ENCODE measurements at regions not wholly inside any gene's neighbourhood (a gene's known extent, or its start where the extent isn't known, plus 50 kb on each side); places are given as distances from the start of the nearest gene placed in this dataset.

DNA sequence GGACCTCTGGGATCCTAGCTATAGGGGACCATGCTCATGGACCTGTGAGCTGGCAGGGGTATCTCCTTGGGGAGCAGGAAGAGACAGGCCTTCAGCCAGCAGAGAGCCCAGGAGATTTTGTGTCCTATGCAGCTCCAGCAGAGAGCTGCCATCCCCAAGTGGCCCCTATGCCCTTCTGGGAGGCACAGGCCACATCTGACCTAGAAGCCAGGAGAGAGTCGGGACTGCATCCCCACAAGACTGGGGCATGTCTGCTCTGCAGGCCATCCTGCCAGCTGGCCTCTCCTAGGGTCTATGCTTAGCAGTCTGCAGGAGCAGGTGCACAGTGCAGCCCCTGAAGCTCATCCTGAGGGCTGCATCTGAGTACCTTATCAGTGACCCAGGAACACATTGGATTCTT lies 279.5 kb downstream of the KIF2B start:
- Mint-ChIP-seq H3K4me3 (no peak overlapping the region), H3K27me3 (ENCODE audit: low read depth, poor library complexity) (no peaks in the 10 kb centered on the region), H3K9me3 (peaks cover 46% of the 10 kb centered on the region), H3K27ac (no peak overlapping the region), H3K4me1 (no peaks in the 10 kb centered on the region), H3K36me3 (ENCODE audit: low read depth) (no peaks in the 10 kb centered on the region)
- TF ChIP-seq, protein P1, sequence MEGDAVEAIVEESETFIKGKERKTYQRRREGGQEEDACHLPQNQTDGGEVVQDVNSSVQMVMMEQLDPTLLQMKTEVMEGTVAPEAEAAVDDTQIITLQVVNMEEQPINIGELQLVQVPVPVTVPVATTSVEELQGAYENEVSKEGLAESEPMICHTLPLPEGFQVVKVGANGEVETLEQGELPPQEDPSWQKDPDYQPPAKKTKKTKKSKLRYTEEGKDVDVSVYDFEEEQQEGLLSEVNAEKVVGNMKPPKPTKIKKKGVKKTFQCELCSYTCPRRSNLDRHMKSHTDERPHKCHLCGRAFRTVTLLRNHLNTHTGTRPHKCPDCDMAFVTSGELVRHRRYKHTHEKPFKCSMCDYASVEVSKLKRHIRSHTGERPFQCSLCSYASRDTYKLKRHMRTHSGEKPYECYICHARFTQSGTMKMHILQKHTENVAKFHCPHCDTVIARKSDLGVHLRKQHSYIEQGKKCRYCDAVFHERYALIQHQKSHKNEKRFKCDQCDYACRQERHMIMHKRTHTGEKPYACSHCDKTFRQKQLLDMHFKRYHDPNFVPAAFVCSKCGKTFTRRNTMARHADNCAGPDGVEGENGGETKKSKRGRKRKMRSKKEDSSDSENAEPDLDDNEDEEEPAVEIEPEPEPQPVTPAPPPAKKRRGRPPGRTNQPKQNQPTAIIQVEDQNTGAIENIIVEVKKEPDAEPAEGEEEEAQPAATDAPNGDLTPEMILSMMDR (IDR thresholded peaks at IDR 0.05): no peak
- no peak for DNase-seq

DNA sequence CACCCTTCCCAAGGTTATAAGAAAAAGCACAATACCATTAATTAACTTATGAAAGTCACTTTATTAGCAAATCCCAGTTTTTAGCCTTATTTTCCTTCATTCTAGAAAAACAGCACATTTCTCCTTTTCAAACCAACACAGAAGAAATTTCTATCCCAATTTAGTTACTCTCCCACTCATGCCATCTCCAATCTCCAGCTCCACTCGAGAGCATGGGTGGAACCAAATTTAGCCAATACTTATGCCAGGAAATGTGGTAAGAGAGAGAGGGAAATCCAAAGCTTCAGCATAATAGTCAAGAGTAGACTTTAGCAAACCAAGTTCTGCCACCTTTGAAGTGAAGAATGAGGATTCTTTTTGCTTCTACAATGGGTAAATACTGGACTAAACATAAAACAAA lies 288.8 kb downstream of the KIF2B start:
- H3K4me1 Mint-ChIP-seq: no peaks in the 10 kb centered on the region
- no peak overlapping the region for H3K27ac Mint-ChIP-seq
- no peaks in the 10 kb centered on the region for H3K36me3 Mint-ChIP-seq (ENCODE audit: low read depth)
- no peaks in the 10 kb centered on the region for H3K9me3 Mint-ChIP-seq
- H3K4me3 Mint-ChIP-seq: no peak overlapping the region
- TF ChIP-seq, protein P1 (IDR thresholded peaks at IDR 0.05): no peak
- H3K27me3 Mint-ChIP-seq (ENCODE audit: low read depth, poor library complexity): peaks cover 4% of the 10 kb centered on the region
- no peak for DNase-seq

DNA sequence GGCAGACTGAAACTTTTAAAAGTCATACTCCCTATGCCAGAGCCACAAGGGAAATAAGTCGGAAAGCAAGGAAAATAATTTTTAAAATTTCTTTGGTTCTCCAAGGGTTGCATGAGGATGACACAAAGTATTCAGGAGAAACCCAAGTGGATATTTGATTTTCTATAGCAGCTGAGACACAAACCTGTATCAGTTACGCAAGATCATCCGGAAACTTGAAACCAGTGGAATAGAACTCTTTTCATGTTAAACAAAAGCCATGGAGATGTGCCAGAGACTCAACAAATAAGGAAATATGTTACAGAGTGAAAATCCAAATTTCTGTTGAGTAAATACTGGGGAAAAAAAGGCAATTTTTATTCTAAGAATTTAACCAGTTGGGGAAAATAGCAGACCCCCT lies 294.7 kb downstream of the KIF2B start:
- no peaks in the 10 kb centered on the region for H3K27me3 Mint-ChIP-seq (ENCODE audit: low read depth, poor library complexity)
- H3K4me1 Mint-ChIP-seq: no peaks in the 10 kb centered on the region
- DNase-seq: no peak
- H3K36me3 Mint-ChIP-seq (ENCODE audit: low read depth): no peaks in the 10 kb centered on the region
- H3K9me3 Mint-ChIP-seq: peaks cover 14% of the 10 kb centered on the region
- no peak overlapping the region for H3K27ac Mint-ChIP-seq
- no peak overlapping the region for H3K4me3 Mint-ChIP-seq
- TF ChIP-seq, protein P1 (IDR thresholded peaks at IDR 0.05): no peak

DNA sequence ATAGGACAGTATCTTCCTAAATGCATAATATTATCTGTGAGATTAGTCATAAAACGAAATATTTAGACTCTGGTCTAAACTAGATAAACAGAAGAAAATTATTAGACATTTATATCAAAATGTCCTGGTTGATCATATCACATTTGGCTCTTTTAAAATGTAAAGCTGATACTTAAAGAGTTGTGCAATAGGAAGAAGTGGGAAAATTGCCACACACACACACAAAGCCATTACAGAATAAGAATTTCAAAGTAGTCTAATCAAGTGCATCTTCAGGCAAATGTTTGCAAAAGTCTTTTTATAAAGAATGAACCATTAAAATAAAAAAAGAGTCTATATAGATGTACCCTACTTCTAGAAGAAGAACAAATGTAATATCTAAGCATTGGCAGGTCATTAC lies 301.7 kb downstream of the KIF2B start:
- Mint-ChIP-seq H3K4me1 (no peaks in the 10 kb centered on the region), H3K9me3 (peaks cover 39% of the 10 kb centered on the region), H3K27ac (no peak overlapping the region), H3K36me3 (ENCODE audit: low read depth) (no peaks in the 10 kb centered on the region), H3K27me3 (ENCODE audit: low read depth, poor library complexity) (no peaks in the 10 kb centered on the region), H3K4me3 (no peak overlapping the region)
- TF ChIP-seq, protein P1 (IDR thresholded peaks at IDR 0.05): no peak
- DNase-seq: no peak

DNA sequence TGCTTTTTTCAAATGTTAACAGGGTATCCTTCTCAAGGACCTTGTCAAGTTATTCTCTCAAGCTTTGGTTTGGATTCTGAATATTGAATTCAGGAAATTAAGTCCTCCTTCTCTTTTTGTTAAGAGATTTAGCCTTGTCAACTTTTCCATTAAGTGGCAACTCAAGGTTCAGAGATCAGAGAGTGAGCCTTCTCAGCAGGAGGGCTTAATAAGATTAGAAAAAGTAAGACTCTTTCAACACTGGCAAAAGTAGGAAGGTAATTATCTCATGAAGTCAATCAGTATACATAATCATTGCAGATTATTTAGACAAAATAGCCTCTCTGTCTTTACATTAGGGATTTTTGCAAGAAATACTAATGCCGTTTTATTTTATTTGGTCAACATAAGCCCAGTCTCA lies 330.7 kb downstream of the KIF2B start:
- DNase-seq: no peak
- Mint-ChIP-seq H3K36me3 (ENCODE audit: low read depth) (no peaks in the 10 kb centered on the region), H3K4me1 (no peaks in the 10 kb centered on the region), H3K27ac (no peak overlapping the region), H3K4me3 (no peak overlapping the region), H3K9me3 (no peaks in the 10 kb centered on the region), H3K27me3 (ENCODE audit: low read depth, poor library complexity) (no peaks in the 10 kb centered on the region)
- TF ChIP-seq, protein P1 (IDR thresholded peaks at IDR 0.05): no peak

DNA sequence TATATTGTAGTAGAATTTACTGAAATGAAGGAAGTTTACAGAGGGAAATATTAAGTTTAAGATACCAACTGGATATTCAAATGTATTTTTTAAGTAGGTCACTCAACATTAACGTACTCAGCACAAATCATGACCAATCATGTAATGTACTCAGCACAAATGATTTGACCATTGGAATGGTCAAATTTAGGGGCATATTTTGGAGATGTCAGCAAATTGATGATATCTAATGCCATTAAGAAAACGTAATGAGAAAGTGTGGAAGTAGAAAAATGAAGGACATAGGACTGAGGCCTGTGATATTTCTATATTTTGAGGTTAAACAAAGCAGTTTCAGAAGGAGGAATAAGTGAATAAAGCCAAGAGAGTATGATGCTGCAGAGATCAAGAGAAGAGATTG lies 334.8 kb downstream of the KIF2B start:
- H3K4me3 Mint-ChIP-seq: no peak overlapping the region
- no peak overlapping the region for H3K27ac Mint-ChIP-seq
- no peaks in the 10 kb centered on the region for H3K27me3 Mint-ChIP-seq (ENCODE audit: low read depth, poor library complexity)
- H3K9me3 Mint-ChIP-seq: peaks cover 4% of the 10 kb centered on the region
- TF ChIP-seq, protein P1 (IDR thresholded peaks at IDR 0.05): no peak
- no peaks in the 10 kb centered on the region for H3K4me1 Mint-ChIP-seq
- no peak for DNase-seq
- no peaks in the 10 kb centered on the region for H3K36me3 Mint-ChIP-seq (ENCODE audit: low read depth)
